ENCODE measurements at regions not wholly inside any gene's neighbourhood (a gene's known extent, or its start where the extent isn't known, plus 50 kb on each side); places are given as distances from the start of the nearest gene placed in this dataset.

GRCh38 chr2:12432985-12433625 is 283.6 kb upstream of the TRIB2 start:
- TF ChIP-seq, protein P1, sequence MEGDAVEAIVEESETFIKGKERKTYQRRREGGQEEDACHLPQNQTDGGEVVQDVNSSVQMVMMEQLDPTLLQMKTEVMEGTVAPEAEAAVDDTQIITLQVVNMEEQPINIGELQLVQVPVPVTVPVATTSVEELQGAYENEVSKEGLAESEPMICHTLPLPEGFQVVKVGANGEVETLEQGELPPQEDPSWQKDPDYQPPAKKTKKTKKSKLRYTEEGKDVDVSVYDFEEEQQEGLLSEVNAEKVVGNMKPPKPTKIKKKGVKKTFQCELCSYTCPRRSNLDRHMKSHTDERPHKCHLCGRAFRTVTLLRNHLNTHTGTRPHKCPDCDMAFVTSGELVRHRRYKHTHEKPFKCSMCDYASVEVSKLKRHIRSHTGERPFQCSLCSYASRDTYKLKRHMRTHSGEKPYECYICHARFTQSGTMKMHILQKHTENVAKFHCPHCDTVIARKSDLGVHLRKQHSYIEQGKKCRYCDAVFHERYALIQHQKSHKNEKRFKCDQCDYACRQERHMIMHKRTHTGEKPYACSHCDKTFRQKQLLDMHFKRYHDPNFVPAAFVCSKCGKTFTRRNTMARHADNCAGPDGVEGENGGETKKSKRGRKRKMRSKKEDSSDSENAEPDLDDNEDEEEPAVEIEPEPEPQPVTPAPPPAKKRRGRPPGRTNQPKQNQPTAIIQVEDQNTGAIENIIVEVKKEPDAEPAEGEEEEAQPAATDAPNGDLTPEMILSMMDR (IDR thresholded peaks at IDR 0.05; ENCODE audit: poor library complexity, severe bottlenecking), result no peak
- Histone ChIP-seq H3K4me3 (ENCODE audit: severe bottlenecking) (no peak overlapping the region), H3K4me1 (ENCODE audit: insufficient read depth, poor library complexity, severe bottlenecking) (no peaks in the 10 kb centered on the region), H3K9me3 (ENCODE audit: severe bottlenecking) (no peaks in the 10 kb centered on the region), H3K36me3 (ENCODE audit: low read depth) (no peaks in the 10 kb centered on the region), H3K27me3 (ENCODE audit: insufficient read depth, poor library complexity, severe bottlenecking) (no peaks in the 10 kb centered on the region), H3K27ac (ENCODE audit: poor library complexity, severe bottlenecking) (no peak overlapping the region)
- DNase-seq (ENCODE audit: low spot score) (no peak), ATAC-seq (ENCODE audit: low read depth) (no peak)

GRCh38 chr2:12433626-12433990 is 283.1 kb upstream of the TRIB2 start:
- no peak for DNase-seq (ENCODE audit: low spot score)
- TF ChIP-seq, protein P1 (IDR thresholded peaks at IDR 0.05; ENCODE audit: poor library complexity, severe bottlenecking), result peak; percentile 33
- ATAC-seq (ENCODE audit: low read depth), result peak; percentile 55; the same call in 1 of the 3 replicates
- Histone ChIP-seq H3K27me3 (ENCODE audit: insufficient read depth, poor library complexity, severe bottlenecking) (no peaks in the 10 kb centered on the region), H3K36me3 (ENCODE audit: low read depth) (no peaks in the 10 kb centered on the region), H3K9me3 (ENCODE audit: severe bottlenecking) (no peaks in the 10 kb centered on the region), H3K27ac (ENCODE audit: poor library complexity, severe bottlenecking) (no peak overlapping the region), H3K4me1 (ENCODE audit: insufficient read depth, poor library complexity, severe bottlenecking) (no peaks in the 10 kb centered on the region), H3K4me3 (ENCODE audit: severe bottlenecking) (no peak overlapping the region)

DNA sequence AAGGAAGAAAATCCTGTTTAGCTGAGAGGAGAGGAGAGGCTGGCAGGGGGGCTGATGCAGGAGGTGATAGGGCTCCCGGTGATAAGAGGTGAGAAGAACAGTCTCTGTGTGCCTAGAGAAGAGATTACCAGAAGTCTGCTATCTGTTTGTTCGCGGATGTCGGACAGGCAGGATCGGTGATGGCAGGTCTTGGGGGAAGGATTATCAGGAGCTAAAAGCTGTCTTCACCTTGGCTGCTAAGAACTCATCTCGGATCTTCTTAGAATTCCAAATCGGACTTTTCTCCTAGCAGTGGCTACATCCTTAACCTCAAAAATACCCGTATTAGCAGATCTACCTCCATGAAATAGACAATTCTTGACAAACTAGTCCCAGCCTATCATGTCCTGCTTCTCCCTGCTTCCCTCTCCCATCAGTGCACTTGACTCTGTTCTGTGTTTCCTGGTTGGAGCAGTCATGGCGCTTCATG is 282.1 kb upstream of the TRIB2 start:
- no peak for DNase-seq (ENCODE audit: low spot score)
- Histone ChIP-seq H3K9me3 (ENCODE audit: severe bottlenecking) (no peaks in the 10 kb centered on the region), H3K4me1 (ENCODE audit: insufficient read depth, poor library complexity, severe bottlenecking) (no peaks in the 10 kb centered on the region), H3K27me3 (ENCODE audit: insufficient read depth, poor library complexity, severe bottlenecking) (no peaks in the 10 kb centered on the region), H3K4me3 (ENCODE audit: severe bottlenecking) (no peak overlapping the region), H3K36me3 (ENCODE audit: low read depth) (no peaks in the 10 kb centered on the region), H3K27ac (ENCODE audit: poor library complexity, severe bottlenecking) (no peak overlapping the region)
- ATAC-seq (ENCODE audit: low read depth), result no peak
- TF ChIP-seq, protein P1 (IDR thresholded peaks at IDR 0.05; ENCODE audit: poor library complexity, severe bottlenecking), result no peak

- H3K36me3 ChIP-seq (ENCODE audit: low read depth), result no peaks in the 10 kb centered on the region
- ATAC-seq (ENCODE audit: low read depth) (no peak), DNase-seq (ENCODE audit: low spot score) (no peak)
- TF ChIP-seq, protein P1 (IDR thresholded peaks at IDR 0.05; ENCODE audit: poor library complexity, severe bottlenecking), result no peak
- no peaks in the 10 kb centered on the region for H3K27me3 ChIP-seq (ENCODE audit: insufficient read depth, poor library complexity, severe bottlenecking)
- H3K9me3 ChIP-seq (ENCODE audit: severe bottlenecking), result no peaks in the 10 kb centered on the region
- no peak overlapping the region for H3K27ac ChIP-seq (ENCODE audit: poor library complexity, severe bottlenecking)
- no peaks in the 10 kb centered on the region for H3K4me1 ChIP-seq (ENCODE audit: insufficient read depth, poor library complexity, severe bottlenecking)
- H3K4me3 ChIP-seq (ENCODE audit: severe bottlenecking), result no peak overlapping the region
These were observed 281.1 kb upstream of the TRIB2 start for GRCh38 chr2:12435430-12436222.

- ATAC-seq (ENCODE audit: low read depth) (no peak), DNase-seq (ENCODE audit: low spot score) (no peak)
- TF ChIP-seq, protein P1 (IDR thresholded peaks at IDR 0.05; ENCODE audit: poor library complexity, severe bottlenecking), result no peak
These were observed 280.3 kb upstream of the TRIB2 start for GRCh38 chr2:12436483-12436882.

More at GRCh38 chr2:12436483-12436882, 280.3 kb upstream of the TRIB2 start:
- H3K4me1 ChIP-seq (ENCODE audit: insufficient read depth, poor library complexity, severe bottlenecking), result no peaks in the 10 kb centered on the region
- no peak overlapping the region for H3K27ac ChIP-seq (ENCODE audit: poor library complexity, severe bottlenecking)
- H3K36me3 ChIP-seq (ENCODE audit: low read depth), result no peaks in the 10 kb centered on the region
- no peaks in the 10 kb centered on the region for H3K9me3 ChIP-seq (ENCODE audit: severe bottlenecking)
- no peaks in the 10 kb centered on the region for H3K27me3 ChIP-seq (ENCODE audit: insufficient read depth, poor library complexity, severe bottlenecking)
- no peak overlapping the region for H3K4me3 ChIP-seq (ENCODE audit: severe bottlenecking)
